GM12878 (cell line): ENCODE measurements at regions not wholly inside any gene's neighbourhood (a gene's known extent, or its start where the extent isn't known, plus 50 kb on each side); places are given as distances from the start of the nearest gene placed in this dataset.

Experiments used
- EZH2 ChIP-seq: IDR thresholded peaks from 2 replicates; pipeline ENCODE4 v1.6.1; 2012; ENCODE audit warnings: low read depth, mild to moderate bottlenecking, control low read depth, inconsistent platforms, low read length, borderline replicate concordance; ENCODE audit not compliant: control insufficient read depth
- TF ChIP-seq, protein P1 (sequence below): fragments of 450-650 bp; formaldehyde crosslinking; IDR thresholded peaks from 2 replicates; pipeline ENCODE4 v1.4.0; 2020; ENCODE audit warnings: mild to moderate bottlenecking, moderate library complexity

DNA sequence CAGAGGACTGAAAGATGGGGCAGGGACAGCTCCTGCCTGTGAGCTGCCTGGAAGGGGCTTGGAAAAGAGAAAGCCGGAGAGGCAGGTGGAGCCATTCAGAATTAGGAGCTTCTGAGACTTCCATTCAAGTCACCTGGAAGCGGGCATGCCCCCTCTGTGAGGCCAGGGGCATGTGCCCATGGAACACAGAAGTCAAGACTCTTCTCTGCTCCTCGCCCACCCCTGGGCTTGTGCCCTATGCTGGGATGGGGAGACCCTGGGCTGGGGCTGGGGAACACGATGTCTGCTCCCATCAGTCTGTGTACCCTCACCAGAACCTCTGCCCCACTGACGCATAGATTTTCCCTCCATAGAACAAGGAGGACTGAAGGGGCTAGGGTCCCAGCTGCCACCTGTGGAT, 372.0 kb downstream of the SHANK2 start:
- no peak for TF ChIP-seq EZH2
- TF ChIP-seq, protein P1, sequence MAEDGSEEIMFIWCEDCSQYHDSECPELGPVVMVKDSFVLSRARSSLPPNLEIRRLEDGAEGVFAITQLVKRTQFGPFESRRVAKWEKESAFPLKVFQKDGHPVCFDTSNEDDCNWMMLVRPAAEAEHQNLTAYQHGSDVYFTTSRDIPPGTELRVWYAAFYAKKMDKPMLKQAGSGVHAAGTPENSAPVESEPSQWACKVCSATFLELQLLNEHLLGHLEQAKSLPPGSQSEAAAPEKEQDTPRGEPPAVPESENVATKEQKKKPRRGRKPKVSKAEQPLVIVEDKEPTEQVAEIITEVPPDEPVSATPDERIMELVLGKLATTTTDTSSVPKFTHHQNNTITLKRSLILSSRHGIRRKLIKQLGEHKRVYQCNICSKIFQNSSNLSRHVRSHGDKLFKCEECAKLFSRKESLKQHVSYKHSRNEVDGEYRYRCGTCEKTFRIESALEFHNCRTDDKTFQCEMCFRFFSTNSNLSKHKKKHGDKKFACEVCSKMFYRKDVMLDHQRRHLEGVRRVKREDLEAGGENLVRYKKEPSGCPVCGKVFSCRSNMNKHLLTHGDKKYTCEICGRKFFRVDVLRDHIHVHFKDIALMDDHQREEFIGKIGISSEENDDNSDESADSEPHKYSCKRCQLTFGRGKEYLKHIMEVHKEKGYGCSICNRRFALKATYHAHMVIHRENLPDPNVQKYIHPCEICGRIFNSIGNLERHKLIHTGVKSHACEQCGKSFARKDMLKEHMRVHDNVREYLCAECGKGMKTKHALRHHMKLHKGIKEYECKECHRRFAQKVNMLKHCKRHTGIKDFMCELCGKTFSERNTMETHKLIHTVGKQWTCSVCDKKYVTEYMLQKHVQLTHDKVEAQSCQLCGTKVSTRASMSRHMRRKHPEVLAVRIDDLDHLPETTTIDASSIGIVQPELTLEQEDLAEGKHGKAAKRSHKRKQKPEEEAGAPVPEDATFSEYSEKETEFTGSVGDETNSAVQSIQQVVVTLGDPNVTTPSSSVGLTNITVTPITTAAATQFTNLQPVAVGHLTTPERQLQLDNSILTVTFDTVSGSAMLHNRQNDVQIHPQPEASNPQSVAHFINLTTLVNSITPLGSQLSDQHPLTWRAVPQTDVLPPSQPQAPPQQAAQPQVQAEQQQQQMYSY (CRISPR knock-in tag): no peak
